HCT116 (cell line): ENCODE measurements at regions not wholly inside any gene's neighbourhood (a gene's known extent, or its start where the extent isn't known, plus 50 kb on each side); places are given as distances from the start of the nearest gene placed in this dataset.

Source experiments
- CTCF ChIP-seq, 3 experiments: fragments of 200-600 bp in 1 of 3; sonication (generic) in 1 of 3; IDR thresholded peaks in 2 of 3; conservative IDR thresholded peaks in 1 of 3; 2 replicates each; pipeline ENCODE4 v1.5.1; 2012 to 2017; ENCODE audit warnings: low read depth in 2 of 3, low read length in 2 of 3, antibody characterized with exemption in 1 of 3, borderline replicate concordance in 1 of 3, control low read depth in 1 of 3, mild to moderate bottlenecking in 1 of 3, mixed read lengths in 1 of 3, mixed run types in 1 of 3, moderate library complexity in 1 of 3; ENCODE audit not compliant: insufficient read depth in 1 of 3
- EZH2 ChIP-seq: fragments of 200-600 bp; sonication (generic); IDR thresholded peaks from 2 replicates; pipeline ENCODE4 v1.6.1; 2017; ENCODE audit warnings: antibody characterized with exemption, mixed run types
- RAD21 ChIP-seq: IDR thresholded peaks from 2 replicates; pipeline ENCODE4 v1.6.1; 2012; ENCODE audit warnings: low read depth, mild to moderate bottlenecking
- SIN3A ChIP-seq: IDR thresholded peaks from 2 replicates; pipeline ENCODE4 v1.6.1; 2012; ENCODE audit warnings: low read depth
- SP1 ChIP-seq: IDR thresholded peaks from 2 replicates; pipeline ENCODE4 v1.6.1; 2012; ENCODE audit warnings: low read depth
- SRF ChIP-seq: IDR thresholded peaks from 2 replicates; pipeline ENCODE4 v1.6.1; 2012; ENCODE audit warnings: low read depth
- ZFX ChIP-seq: fragments of 450-650 bp; IDR thresholded peaks from 2 replicates; pipeline ENCODE4 v1.6.1; 2017

- TF ChIP-seq SIN3A (no peak), SP1 (no peak), CTCF (IDR thresholded peaks at IDR 0.05 in 2 of 3, conservative IDR thresholded peaks at IDR 0.05 in 1 of 3; ENCODE audit: borderline replicate concordance in 1 of 3, insufficient read depth in 1 of 3, low read depth in 2 of 3, low read length in 2 of 3) (no peak), RAD21 (no peak), SRF (no peak), ZFX (no peak), EZH2 (no peak)
Measured at GRCh38 chr16:77594057-77594456, 128.3 kb upstream of the NUDT7 start.
